Effector CD8-positive, alpha-beta T cell (primary cell): ENCODE measurements at regions not wholly inside any gene's neighbourhood (a gene's known extent, or its start where the extent isn't known, plus 50 kb on each side); places are given as distances from the start of the nearest gene placed in this dataset.
"Not testable (repeated sequence)": the region's sequence is repeated elsewhere in the genome, so short reads cannot be mapped to it uniquely, and the experiment has no call there.

Experiments used
- DNase-seq: peaks from one replicate; lab custom pipeline; 2025; lab: John Stamatoyannopoulos, UW

GRCh38 chr3:75321060-75321459, 343.1 kb upstream of the FRG2C start:
- no peak for DNase-seq

- DNase-seq = not testable (repeated sequence)
These were observed 340.2 kb upstream of the FRG2C start for GRCh38 chr3:75323936-75324335.

- DNase-seq = no peak
These were observed 338.4 kb upstream of the FRG2C start for GRCh38 chr3:75325716-75326115.

DNA sequence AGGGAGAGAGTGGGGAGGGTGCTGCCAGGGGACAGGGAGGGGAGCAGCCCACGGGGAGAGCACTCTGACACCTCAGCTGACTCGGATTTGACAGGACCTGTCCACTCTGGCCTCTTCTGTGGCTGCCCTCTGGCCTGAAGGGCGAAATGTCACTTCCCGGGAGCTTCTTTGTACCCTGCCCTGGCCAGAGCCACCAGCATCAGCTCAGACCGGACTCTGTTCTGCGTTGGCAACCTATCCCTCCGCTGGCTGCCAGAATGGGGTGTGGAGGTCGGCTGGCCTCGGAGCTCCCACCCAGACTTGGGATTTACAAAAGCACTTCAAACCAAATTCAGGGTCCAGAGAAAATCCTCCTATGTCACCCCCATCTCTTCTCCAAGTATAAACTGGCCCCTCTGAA, 336.7 kb upstream of the FRG2C start:
- DNase-seq = no peak

DNA sequence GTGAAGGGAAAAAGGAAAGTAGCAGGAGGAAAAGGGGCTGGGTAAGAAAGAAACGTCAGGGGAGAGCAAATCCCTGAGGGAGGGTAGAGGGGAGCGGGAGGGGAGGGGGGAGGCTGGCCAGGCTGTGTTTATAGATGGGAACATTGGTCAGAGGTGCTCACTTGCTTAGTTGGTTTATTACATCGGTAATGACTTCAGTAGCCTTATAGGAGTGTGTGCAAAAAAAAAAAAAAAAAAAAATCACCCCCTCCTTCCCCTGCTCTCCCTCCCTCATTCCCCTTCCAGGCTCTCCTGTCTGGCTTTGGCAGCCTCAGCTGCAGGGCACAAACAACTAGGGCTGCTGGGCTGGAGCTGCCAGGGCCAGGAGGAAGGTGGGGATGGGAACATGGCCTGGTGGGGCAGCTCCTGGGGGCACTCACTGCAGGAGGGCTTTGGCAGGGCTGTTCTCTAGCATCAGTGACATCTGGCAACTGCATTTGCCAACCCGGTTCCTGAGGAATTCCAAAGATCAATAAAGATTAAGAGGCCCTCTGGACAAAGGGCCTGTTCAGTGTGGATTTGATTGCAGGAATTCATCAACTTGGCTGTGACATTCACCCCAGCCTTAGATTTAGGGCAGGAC, 334.5 kb upstream of the FRG2C start:
- no peak for DNase-seq

DNA sequence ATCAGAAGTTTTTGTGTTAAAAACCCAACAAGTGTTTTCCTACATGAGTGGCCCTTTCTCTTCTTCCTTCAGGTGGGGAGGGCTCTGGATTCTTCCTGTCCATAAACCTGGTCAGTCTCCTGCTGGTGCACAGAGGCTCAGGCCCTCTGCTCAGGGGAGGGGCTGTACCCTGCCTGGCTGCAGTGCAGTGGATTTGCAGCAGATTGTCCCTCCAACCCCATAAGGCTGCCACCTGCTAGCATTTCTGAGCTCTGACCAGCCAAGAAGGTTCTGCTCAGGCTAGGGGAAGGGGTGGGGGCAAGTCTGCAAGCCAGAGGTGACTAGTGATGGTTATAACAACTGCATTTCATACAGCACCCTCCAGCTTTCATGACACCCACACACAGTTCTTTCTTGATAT, 333.7 kb upstream of the FRG2C start:
- DNase-seq = not testable (repeated sequence)

DNA sequence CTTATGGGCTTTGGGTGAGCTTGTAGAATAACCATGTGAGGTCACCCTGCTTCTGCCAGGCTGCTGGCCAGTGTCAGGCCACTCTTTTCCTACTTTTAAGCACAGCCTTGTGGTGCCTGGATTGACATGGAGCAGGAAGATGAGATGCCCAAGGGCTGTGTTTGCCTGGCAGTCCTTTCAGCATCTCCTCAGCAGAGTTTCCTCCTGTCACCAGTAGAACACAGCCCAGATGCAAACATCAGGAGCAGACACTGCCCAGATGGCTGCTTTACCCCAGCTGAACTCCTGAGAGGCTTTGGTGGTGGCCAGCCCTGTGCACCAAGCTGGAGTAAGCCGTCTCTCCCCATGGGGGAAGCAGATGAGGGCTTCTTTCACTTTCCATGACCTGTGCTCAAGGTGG, 332.0 kb upstream of the FRG2C start:
- DNase-seq = not testable (repeated sequence)

- no peak for DNase-seq
These were observed 331.3 kb upstream of the FRG2C start for GRCh38 chr3:75332794-75333193.

GRCh38 chr3:75334299-75334698, 329.8 kb upstream of the FRG2C start:
- DNase-seq = no peak

DNA sequence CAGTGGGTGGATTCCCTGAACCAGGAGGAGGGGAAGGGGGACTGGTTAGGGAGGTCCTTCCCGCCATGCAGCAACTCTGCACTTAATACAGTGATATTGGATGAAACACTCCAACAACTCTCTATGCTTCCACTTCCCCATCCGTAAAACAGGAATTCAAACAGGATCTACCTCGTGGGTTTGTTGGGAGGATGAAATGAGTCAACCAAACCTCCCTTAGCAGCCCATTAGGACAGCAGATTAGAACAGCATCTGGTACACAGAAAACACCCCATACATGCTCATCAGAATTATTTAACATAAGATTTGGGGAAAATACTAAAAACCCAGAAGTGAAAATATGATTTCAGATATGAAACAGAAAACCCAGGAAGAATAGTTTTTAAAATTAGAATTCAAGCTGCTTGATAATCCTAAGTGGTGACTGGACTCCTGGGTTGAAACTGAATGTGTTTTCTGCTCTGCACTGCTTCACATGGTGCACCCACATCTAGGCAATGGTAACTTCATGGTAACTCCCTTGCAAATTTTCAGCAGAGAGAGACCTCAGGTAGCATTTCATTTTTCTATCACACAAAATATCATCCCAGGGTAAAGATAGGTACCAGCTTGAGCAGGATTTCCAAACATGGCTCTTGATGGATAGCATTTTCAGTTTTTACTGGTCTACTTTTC, 326.8 kb upstream of the FRG2C start:
- no peak for DNase-seq

DNA sequence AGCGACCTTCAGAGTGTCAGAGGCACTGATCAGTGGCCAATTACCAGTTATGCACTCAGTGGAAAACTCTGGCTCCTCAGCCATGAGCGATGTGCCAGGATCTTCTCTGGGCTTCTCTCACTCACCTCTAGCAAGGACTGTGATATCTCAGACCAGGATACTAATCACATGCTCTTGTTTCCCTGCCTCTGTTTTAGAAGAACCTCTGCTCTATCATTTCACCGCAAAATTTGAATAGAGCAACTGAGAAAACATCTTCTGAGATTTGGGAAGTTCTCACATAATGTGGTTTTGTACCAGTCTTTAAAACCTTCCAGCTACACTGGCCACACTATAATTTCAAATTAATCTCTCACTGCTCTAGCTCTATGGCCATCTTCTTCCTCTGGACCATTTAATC, 325.8 kb upstream of the FRG2C start:
- DNase-seq = no peak

- DNase-seq = no peak
These were observed 322.6 kb upstream of the FRG2C start for GRCh38 chr3:75341324-75342067.

- DNase-seq = no peak
These were observed 321.7 kb upstream of the FRG2C start for GRCh38 chr3:75342425-75342824.

- not testable (repeated sequence) for DNase-seq
These were observed 313.6 kb upstream of the FRG2C start for GRCh38 chr3:75350536-75350935.

DNA sequence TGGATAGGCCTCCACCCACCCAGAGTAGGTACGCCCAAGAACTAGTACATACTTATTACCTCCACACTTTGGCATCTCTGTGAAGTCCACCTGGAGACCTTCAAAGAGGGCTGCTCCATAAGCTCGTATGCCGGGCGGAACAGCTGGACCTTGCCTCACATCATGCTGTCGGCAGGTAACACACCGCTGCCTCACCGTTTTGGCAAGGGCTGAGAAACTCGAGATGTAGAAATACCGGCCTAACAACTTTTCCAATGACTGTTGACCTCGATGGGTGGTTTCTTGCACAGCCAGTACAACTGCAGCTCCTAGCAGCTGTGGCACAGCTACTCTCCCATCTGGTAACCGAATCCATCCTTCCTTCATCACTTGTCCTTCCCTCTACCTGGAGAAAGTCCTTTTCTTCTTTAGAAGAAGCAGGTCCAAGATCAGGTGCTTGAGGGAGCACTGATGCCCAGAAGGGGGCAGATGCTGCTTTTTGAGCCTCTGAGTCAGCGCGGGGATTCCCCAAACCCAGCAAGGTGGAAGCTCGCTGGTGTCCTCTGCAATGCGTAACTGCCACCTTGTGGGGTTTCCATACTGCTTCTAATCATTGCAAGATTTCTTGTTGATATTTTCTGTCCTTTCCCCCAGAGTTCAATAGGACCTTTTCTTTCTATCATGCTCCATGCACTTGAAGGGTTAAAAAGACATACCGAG, 301.9 kb upstream of the FRG2C start:
- DNase-seq = not testable (repeated sequence)

DNA sequence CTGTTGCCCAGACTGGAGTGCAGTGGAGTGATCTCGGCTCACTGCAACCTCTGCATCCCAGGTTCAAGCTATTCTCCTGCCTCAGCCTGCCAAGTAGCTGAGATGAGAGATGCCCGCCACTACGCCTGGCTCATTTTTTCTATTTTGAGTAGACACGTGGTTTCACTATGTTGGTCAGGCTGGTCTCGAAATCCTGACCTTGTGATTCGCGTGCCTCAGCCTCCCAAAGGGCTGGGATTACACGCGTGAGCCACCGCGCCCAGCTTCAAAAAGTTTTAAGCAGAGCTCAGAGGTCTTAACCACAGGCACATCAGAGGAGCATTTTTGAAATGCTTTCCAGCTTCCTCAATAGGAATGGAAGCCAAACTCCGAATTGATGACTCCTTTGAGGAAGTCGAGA, 291.2 kb upstream of the FRG2C start:
- not testable (repeated sequence) for DNase-seq

DNA sequence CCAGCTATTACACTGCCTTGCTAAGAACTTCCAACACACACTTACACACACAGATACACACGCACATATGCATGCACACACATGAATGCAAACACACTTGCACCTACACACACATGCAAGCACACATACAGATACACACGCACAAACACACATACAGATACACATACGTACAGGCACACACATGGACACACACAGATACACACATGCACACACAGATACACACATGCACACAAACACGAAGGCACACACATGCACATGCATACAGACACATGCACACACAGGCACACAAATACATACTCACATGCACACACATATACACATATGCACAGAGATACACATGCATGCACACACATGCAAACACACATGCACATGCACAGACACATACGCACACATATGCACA, 284.3 kb upstream of the FRG2C start:
- DNase-seq = not testable (repeated sequence)

- DNase-seq = no peak
These were observed 283.8 kb upstream of the FRG2C start for GRCh38 chr3:75380276-75380771.

DNA sequence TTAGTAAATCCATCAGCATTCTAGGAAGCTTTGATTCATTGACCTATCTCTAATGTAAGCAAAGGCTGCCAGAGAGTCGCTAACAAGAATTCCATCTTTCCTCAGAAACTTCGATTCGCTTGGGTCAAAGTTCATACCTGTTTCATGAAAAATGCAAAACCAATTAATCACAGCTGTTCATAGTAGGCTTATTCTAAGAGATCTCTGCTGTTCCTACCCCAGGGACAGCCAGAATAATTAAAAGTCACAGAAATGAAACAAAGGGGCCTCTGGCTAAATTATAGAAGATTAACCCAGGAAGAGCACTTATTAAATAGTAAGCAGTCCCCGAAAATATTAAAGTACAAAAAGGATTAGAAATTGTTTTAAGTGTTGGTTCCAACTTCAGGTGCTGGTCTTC, 280.1 kb upstream of the FRG2C start:
- DNase-seq = not testable (repeated sequence)

GRCh38 chr3:75388486-75389124, 275.5 kb upstream of the FRG2C start:
- not testable (repeated sequence) for DNase-seq

- not testable (repeated sequence) for DNase-seq
These were observed 270.8 kb upstream of the FRG2C start for GRCh38 chr3:75393288-75393694.

- DNase-seq = not testable (repeated sequence)
These were observed 270.0 kb upstream of the FRG2C start for GRCh38 chr3:75394102-75394501.
